ENCODE measurements at regions not wholly inside any gene's neighbourhood (a gene's known extent, or its start where the extent isn't known, plus 50 kb on each side); places are given as distances from the start of the nearest gene placed in this dataset.

- DNase-seq = no peak
Measured at GRCh38 chr16:82345318-82345717, 175.3 kb upstream of the MPHOSPH6 start.

DNA sequence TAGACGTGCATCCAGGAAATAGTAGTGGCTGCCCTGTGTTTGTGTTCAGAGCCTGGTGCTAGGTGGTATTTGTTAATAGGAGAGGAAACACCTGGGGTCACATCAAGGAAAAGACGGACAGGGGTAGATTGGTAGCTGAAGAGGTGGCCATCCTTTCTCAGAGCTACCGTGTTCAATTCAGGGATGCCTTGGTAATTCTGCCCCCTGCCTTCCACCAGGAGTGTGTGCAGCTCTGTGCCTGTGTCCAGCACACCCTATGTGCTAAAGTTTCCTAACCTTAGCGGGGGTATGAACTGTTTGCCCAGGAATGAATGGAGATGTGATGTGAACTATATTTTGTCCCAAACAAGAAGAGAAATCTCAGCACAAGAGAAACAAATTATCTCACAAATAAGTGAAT lies 174.1 kb upstream of the MPHOSPH6 start:
- peak; percentile 5 for DNase-seq

DNA sequence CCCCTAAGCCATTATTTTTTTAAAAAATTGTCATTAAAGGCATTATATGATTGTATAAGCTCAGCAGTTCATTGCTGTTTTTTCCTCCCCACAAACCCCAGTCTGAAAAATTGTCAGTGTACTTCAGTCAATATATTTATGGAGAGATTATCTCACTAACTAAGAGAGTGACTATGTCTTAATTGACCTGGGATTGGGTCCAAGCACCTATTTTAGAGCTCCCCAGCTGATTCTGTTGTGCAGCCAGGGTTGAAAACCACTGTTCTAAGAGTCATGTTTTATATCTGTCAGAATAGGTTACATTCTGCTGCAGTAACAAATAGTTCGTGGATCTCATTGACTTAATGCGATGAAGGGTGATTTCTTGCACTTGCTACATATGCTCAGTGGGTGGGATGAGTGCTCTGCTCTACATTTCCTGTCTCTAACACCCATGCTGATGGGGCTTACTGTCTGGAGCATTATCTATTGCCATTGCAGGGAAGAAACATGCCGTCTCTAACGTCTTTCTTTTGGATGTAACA lies 171.2 kb upstream of the MPHOSPH6 start:
- no peak for DNase-seq

- no peak for DNase-seq
Measured at GRCh38 chr16:82340531-82340930, 170.5 kb upstream of the MPHOSPH6 start.

DNA sequence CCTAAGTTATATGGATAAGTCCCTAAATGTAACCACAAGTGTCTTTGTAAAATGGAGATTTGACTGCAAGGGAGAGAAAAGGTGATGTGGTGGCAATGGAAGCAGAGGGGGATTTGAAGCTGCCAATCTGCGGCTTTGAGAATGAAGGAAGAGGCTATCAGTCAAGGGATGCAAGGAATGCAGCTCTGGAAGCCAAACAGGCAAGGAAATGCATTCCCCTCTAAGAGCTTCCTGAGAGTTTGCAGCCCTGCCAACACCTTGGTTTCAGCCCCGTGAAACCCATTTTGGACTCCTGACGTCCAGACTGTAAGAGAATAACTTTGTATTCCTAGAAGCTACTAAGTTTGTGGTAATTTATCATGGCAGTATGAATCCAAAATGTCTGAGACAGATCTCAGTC lies 167.3 kb upstream of the MPHOSPH6 start:
- DNase-seq = no peak

GRCh38 chr16:82331974-82332750 lies 162.1 kb upstream of the MPHOSPH6 start:
- DNase-seq = no peak

DNA sequence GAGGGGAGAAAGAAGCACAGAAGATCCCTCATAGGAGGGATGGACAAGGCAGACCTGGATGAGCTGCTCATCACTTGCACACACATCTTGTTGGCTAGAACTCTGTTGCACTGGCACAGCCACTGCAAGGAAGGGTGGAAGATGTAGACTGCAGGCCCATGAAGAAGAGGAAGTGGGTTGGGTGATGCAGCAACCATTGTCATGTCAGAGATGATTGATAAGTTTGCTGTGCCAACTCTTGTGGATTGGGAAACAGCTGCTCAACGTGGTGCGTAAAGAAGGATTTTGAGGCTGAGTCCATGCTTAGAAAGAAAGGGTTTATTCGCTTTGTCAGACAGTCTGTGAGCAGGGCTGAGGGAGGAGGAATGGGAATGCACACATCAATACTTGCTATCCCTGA lies 161.4 kb upstream of the MPHOSPH6 start:
- no peak for DNase-seq

DNA sequence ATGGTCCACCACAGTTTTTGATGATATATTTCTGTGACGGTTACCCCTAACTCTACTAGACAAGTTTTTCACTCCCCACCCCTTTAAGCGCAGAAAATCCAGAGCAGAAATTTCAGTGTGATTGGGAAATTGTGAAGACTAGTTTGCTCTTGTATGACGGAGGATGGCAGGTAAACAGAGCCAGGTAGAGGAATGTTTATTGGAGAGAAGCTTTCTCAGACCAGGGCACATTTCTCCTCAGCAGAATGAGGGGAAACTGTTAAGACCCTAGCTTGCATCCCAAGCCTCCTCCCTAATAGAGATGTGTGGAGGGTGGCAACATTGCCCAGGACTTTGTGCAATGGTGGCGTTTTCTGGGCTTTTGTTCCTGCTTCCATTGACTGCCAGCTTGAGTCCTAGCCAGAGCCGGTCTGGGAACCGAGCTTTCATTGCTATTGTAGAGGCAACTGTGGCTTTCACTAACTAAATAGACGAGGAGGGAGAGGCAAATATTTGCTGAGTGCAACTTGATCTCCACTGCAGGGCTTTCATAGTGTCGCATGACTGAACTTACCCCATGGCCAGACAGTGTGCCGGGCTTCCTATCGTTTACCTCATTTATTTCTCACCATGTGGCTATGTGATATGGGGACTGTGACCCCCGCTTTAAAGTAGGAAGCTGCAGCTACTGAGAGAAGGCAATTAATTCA lies 159.6 kb upstream of the MPHOSPH6 start:
- DNase-seq = peak; percentile 74

GRCh38 chr16:82328881-82329469 lies 159.0 kb upstream of the MPHOSPH6 start:
- no peak for DNase-seq

GRCh38 chr16:82323171-82323570 lies 153.1 kb upstream of the MPHOSPH6 start:
- DNase-seq = no peak

GRCh38 chr16:82322177-82322576 lies 152.2 kb upstream of the MPHOSPH6 start:
- no peak for DNase-seq

- no peak for DNase-seq
Measured at GRCh38 chr16:82319038-82319437, 149.0 kb upstream of the MPHOSPH6 start.

GRCh38 chr16:82317411-82318167 lies 147.6 kb upstream of the MPHOSPH6 start:
- DNase-seq = no peak

GRCh38 chr16:82313754-82314153 lies 143.7 kb upstream of the MPHOSPH6 start:
- no peak for DNase-seq

DNA sequence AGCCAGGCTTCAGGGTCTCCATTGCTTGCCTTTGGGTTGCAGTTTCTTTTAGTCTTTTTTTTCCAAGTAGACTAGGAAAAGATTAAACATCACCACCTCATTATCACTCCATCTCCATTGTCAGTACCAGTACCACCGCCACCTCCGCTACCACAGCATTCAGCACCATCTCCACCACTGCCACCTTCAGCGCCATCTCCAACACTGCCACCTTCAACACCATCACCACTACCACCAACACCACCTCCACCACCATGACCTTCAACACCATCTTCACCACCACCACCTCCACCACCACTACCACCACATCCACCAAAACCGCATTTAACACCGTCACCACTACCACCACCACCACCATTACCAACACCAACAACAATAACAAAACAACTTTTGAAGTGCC lies 141.5 kb upstream of the MPHOSPH6 start:
- no peak for DNase-seq

DNA sequence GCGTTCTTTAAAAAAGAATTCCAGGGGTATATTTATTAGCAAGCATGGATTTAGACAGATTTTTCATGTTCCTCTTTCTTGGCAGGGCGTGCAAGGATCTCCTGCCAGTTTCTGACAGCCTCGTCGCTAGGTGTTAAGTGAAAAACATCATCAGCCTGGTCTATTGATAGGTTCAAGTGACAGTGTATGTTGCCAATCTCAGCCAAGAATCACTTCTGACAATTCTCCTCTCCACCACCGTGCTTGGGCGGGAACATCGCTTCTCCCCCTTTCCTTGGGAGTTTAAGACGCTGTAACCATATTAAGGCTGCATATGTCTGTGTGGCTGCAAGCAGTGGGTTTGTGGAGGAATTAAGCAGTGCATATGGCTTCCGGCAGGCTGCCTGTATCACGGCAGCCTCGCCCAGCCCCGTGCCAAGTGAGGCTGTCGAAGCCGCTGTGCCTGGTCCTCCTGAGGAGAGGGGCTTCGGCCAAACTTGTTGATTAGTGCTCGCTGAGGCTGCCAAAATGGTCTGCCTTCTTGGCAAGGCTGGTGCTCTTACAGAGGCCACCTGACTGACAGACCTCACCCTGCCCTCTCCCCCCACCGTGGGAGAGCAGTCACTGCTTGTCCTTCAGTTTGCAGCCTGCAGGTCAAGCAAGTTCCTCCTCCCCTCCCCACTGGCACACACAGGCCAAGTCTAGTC lies 132.2 kb upstream of the MPHOSPH6 start:
- DNase-seq = no peak

DNA sequence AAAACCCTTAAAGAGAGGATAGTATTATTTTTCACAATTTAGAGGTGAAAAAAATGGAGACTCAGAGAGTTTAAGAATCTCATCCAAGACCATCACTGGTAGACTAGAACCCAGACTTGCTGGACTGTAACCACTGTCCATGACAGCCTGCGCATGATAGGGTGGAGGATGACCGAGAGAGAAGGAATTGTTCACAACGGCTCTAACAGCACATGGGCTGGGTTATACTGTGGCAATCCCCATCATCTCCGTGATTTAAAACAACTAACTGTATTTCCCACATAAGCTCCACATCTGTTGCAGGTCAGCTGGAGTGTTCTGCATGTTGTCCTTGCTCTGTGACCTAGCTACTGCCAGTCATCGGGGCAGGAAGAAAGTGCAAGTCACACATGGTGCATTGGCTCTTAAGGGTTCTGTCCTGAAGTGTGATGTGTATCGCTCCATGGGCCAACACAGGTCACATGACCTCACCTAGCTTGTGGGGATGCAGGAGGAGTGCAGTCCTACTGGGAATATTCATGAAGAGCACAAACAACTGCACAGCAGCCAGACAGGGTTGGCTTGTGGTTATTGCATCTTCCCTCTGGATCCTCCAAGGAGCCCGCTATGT lies 131.2 kb upstream of the MPHOSPH6 start:
- no peak for DNase-seq

GRCh38 chr16:82300374-82300951 lies 130.4 kb upstream of the MPHOSPH6 start:
- no peak for DNase-seq

DNA sequence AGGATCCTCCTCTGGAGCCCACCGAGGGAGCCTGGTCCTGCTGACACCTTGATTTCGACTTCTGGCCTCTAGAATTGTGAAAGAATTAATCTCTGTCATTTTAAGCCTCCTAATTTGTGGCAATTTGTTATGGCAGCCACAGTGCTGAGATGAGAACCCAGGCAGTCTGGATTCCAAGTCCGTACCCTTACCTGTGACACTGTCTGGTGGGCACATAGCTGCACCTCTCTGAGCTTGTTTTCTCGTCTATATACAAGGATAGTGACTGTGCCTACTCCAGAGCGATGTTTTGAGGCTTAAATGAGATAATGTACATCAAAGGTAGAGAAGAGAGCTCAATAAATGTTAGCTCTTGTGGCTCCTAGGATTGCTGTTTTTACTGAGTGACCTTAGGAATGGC lies 128.4 kb upstream of the MPHOSPH6 start:
- DNase-seq = no peak

DNA sequence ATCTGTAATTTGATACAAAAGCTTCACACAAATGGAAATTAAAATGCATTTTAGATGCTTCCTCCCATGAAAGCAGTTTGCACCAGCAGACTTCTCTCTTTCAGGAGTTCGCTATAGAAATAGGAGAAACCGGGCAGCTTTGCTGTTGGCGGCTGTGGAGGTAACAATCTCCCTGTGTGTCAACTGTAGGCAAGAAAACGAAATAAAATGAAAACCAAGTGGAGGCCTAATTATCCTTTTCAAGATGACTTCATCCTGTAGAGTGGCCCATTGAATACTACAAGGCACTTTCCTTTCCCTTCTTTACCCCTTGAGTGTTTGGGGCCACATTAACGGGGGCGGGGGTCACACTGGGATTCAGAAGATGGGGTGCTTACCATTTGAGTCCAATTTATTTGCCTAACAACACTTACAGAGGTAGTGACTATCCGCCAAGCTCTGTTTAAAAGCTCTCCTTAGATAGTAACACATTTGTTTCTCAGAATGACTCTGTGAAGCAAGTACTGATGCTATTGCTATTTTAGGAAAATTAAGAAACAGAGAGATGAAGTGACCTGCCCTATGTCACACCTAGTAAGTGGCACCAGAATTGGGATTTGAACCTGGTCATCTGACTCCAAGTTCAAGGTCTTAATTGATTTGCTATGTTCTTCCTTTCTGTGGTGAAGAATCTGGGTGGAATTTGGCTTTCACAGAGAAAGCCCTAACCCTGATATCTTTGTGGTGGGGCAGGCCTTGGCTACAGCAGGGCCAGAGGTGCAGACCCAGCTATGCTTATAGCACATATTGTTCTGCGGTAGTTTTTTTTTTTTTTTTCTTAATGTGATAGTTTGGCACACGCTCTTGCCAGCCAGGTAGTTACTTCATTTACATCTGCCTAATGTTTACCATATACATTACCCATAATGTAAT lies 125.5 kb upstream of the MPHOSPH6 start:
- no peak for DNase-seq

- no peak for DNase-seq
Measured at GRCh38 chr16:82293671-82294070, 123.6 kb upstream of the MPHOSPH6 start.
